HG03571 (cell line): ENCODE measurements at regions not wholly inside any gene's neighbourhood (a gene's known extent, or its start where the extent isn't known, plus 50 kb on each side); places are given as distances from the start of the nearest gene placed in this dataset.
"Not testable (repeated sequence)": the region's sequence is repeated elsewhere in the genome, so short reads cannot be mapped to it uniquely, and the experiment has no call there.

Experiments used
- ATAC-seq: cut with Tn5 transposase; IDR thresholded peaks from one replicate; pipeline ENCODE4 v1.9.1; 2021; ENCODE audit not compliant: unreplicated experiment

- not testable (repeated sequence) for ATAC-seq
Measured at GRCh38 chr16:76716251-76716650, 439.1 kb downstream of the CNTNAP4 start.

- no peak for ATAC-seq
Measured at GRCh38 chr16:76724181-76724580, 447.0 kb downstream of the CNTNAP4 start.

- ATAC-seq: no peak
Measured at GRCh38 chr16:76729525-76729924, 452.3 kb downstream of the CNTNAP4 start.

- ATAC-seq: no peak
Measured at GRCh38 chr16:76732894-76733293, 455.7 kb downstream of the CNTNAP4 start.

DNA sequence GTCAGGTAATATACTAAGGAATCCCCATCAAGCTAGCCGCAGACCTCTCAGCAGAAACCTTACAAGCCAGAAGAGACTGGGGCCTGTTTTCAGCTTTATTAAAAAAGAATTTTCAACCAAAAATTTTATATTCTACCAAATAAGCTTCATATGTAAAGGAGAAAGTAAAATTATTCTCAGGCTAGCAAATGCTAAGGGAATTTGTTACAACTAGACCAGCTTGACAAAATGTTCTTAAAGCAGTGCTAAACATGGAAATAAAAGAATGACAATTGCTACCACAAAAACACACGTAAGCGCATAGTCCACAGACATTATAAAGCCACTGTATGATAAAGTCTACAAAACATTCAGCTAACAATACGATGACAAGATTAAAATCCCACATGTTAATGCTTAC lies 449.4 kb upstream of the MON1B start:
- ATAC-seq: no peak

GRCh38 chr16:76748461-76749348 lies 442.3 kb upstream of the MON1B start:
- ATAC-seq: no peak

- ATAC-seq: no peak
Measured at GRCh38 chr16:76749780-76750375, 441.1 kb upstream of the MON1B start.

DNA sequence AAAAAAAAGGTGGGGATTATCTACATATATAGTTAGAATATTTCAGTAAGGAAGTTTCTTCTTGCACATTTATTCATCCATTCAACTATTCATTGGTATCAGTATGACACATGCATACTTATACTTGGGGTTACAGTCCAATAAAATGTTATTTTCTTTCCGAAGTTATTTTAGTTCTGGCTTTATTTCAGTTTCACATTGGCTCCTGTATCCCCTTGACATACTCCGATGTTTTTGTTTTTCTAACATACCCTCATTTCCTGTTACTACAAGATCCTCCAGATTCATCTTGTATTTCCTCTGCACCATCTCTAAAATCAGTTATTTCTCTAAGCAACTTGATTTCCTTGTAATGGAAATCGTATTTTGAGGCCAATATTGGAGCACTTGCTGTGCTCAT lies 435.5 kb upstream of the MON1B start:
- no peak for ATAC-seq

GRCh38 chr16:76756423-76756822 lies 434.6 kb upstream of the MON1B start:
- no peak for ATAC-seq

- ATAC-seq: no peak
Measured at GRCh38 chr16:76756951-76757350, 434.0 kb upstream of the MON1B start.

- ATAC-seq: no peak
Measured at GRCh38 chr16:76766538-76766937, 424.5 kb upstream of the MON1B start.

GRCh38 chr16:76768316-76768715 lies 422.7 kb upstream of the MON1B start:
- ATAC-seq: no peak

DNA sequence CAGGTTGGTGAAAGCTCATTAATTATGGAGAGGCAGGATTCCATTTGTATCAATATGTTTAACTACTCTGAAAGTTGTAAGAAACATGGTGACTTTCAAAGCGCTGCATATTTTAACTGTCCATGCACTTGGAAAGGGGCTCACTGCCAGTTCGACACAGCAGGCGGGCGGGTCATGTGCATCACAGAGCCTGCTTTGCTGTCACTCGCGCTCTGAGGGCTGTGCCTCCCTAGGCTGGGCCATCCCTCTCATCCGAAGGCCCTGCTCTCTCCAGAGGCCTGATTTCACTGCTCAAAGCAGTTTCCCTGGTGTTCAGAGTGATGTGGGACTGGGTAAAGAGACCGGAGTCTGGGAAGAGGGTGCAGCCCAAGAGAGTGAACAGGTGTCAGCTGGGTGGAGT lies 422.0 kb upstream of the MON1B start:
- no peak for ATAC-seq

GRCh38 chr16:76771216-76771615 lies 419.8 kb upstream of the MON1B start:
- ATAC-seq: no peak

DNA sequence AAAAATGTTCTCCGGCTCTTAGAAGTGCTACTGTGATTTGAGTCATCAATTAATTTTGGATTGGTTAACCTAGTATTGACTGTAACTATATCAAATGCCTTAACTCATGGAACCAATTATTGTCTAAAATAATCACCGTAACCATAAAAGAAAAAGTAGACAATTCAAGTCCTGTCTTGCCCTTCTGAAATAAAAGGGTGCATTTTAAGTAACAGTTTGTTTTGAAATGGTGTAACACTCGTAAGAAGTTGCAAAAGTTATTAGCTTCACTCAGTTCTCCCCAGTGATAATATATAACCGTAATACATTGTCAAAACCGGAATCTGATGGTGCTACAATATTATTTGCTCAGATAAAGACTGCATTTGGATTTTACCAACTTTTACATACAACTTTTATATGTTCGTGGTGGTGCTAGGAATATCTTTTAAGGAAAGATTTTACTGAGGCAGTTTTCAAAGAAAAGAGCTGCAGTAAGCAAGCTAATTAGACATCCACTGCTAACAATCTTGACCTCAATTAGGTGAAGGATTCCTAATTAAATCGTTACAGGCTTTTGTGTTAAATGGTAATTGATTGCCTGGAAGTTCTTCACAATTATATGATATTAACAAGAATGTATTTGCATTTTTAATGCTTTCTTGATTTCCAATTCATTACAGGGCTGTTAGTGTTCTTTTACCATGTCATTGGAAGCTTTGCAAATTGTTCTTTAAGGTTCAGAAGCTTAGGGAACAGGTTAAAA lies 413.1 kb upstream of the MON1B start:
- no peak for ATAC-seq

DNA sequence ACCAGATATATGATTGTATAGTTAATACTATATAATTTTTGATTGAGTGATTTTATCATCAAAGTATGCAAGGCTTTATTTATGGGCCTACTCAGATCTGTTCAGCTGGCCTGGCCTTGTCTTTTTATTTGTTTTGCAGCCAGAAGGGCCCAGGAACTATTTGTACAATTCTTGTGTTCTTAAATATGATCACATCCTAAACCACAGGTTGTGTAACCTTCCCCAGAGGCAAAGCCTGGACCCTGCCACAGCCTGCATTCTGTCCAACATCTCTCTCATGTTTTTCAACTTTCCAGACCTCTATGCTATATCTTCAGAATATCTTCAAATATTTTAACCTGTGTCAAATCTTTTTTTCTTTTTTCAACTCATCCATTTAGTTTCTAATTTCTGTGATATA lies 410.4 kb upstream of the MON1B start:
- no peak for ATAC-seq

DNA sequence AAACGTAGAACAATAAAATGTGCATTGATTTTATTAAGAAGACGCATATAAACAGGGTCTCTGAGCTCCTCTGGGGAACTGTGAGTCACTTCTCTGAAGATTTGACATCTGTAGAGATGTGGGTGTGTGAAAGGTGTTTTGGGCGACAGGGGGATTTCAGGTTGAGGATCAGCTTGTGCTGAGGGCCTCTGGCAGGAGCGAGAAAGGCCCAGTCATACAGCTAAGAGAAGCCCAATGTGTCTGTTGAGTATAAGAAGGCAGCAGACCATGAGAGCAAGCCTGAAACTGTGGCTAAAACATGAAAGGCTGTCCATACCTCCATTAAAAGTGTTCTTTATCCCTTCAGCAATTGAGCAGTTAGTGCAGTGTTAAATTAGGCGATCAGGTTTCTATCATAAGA lies 406.5 kb upstream of the MON1B start:
- no peak for ATAC-seq

DNA sequence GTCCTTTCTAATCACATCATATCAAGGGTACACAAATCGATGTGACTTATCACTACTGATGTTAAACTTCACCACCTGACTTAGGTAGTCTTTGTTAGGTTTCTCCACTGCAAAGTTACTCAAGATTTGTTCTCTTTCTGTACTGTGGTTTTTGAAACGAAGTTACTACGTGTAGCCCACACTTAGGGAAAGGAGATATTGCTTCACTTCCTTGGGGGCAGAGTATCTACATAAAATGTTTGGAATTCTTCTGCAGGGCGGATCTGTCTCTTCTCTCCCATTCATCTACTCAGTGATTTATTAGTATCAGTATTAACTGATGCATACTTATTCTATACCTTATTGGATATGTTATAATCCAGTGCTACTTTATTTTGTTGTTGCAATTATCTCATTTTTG lies 403.6 kb upstream of the MON1B start:
- ATAC-seq: no peak

GRCh38 chr16:76791151-76791550 lies 399.8 kb upstream of the MON1B start:
- no peak for ATAC-seq

- no peak for ATAC-seq
Measured at GRCh38 chr16:76796416-76796815, 394.6 kb upstream of the MON1B start.

- ATAC-seq: no peak
Measured at GRCh38 chr16:76796978-76797377, 394.0 kb upstream of the MON1B start.

- no peak for ATAC-seq
Measured at GRCh38 chr16:76797457-76797856, 393.5 kb upstream of the MON1B start.
